BJ (cell line): ENCODE measurements at regions not wholly inside any gene's neighbourhood (a gene's known extent, or its start where the extent isn't known, plus 50 kb on each side); places are given as distances from the start of the nearest gene placed in this dataset.

Experiments
- CTCF ChIA-PET: fragments of 350-600 bp; formaldehyde crosslinking; extraction: SDS; loops from one replicate; lab custom pipeline; 2021; ENCODE audit warnings: antibody characterized with exemption, inconsistent platforms; lab: Yijun Ruan, JAX
- POLR2A ChIA-PET: fragments of 300-600 bp; sonication (Branson Sonifier 250); formaldehyde crosslinking; extraction: SDS; loops from one replicate; lab custom pipeline; 2021; ENCODE audit warnings: antibody characterized with exemption; lab: Charles Lee
- DNase-seq: peaks from one replicate; pipeline ENCODE4 v3.0.0-alpha.2; 2011; ENCODE audit warnings: low read depth
- H3K27me3 ChIP-seq: 2 replicates; pipeline ENCODE4 v1.6.0; 2011; ENCODE audit warnings: low read length; ENCODE audit not compliant: control insufficient read depth, insufficient read depth
- H3K36me3 ChIP-seq: 2 replicates; pipeline ENCODE4 v1.5.1; 2011; ENCODE audit warnings: low read length; ENCODE audit not compliant: control insufficient read depth, insufficient read depth
- H3K4me3 ChIP-seq: 2 replicates; pipeline ENCODE4 v1.5.1; 2011; ENCODE audit warnings: low read depth, mild to moderate bottlenecking, control low read depth, low read length
- CTCF ChIP-seq: IDR thresholded peaks from 2 replicates; pipeline ENCODE4 v1.5.1; 2011; ENCODE audit warnings: low read depth, mild to moderate bottlenecking, control low read depth, inconsistent platforms, low read length, moderate library complexity; ENCODE audit not compliant: insufficient read depth

GRCh38 chr6:170190046-170190445, 100.8 kb downstream of the DLL1 start:
- Histone ChIP-seq H3K36me3 (no peaks in the 10 kb centered on the region), H3K27me3 (no peaks in the 10 kb centered on the region), H3K4me3 (no peak overlapping the region)
- ChIA-PET POLR2A (no interaction called here), CTCF (no interaction called here)
- no peak for TF ChIP-seq CTCF
- no peak for DNase-seq

- POLR2A ChIA-PET, result no interaction called here
- DNase-seq, result no peak
- CTCF ChIA-PET, result no interaction called here
- Histone ChIP-seq H3K27me3 (no peaks in the 10 kb centered on the region), H3K36me3 (no peaks in the 10 kb centered on the region), H3K4me3 (no peak overlapping the region)
- TF ChIP-seq CTCF, result no peak
Observed at GRCh38 chr6:170189236-170189635, 101.6 kb downstream of the DLL1 start.

- Histone ChIP-seq H3K36me3 (no peaks in the 10 kb centered on the region), H3K4me3 (no peak overlapping the region), H3K27me3 (no peaks in the 10 kb centered on the region)
- POLR2A ChIA-PET, result no interaction called here
- CTCF ChIA-PET, result no interaction called here
- no peak for DNase-seq
- TF ChIP-seq CTCF, result no peak
Observed at GRCh38 chr6:170188571-170189001, 102.3 kb downstream of the DLL1 start.

GRCh38 chr6:170187669-170188566, 103.0 kb downstream of the DLL1 start:
- DNase-seq, result no peak
- no peaks in the 10 kb centered on the region for H3K36me3 ChIP-seq
- no peak for TF ChIP-seq CTCF
- no peak overlapping the region for H3K4me3 ChIP-seq
- POLR2A ChIA-PET, result no interaction called here
- no peaks in the 10 kb centered on the region for H3K27me3 ChIP-seq
- CTCF ChIA-PET, result interaction anchor here (0.6 kb wide), 1 partner anchor 44 kb away, joined by 3 read pairs; no protein-coding TSS in a partner anchor

GRCh38 chr6:170186941-170187668, 103.8 kb downstream of the DLL1 start:
- no peak for DNase-seq
- no peak for TF ChIP-seq CTCF
- POLR2A ChIA-PET, result no interaction called here
- H3K4me3 ChIP-seq, result no peak overlapping the region
- no peaks in the 10 kb centered on the region for H3K27me3 ChIP-seq
- CTCF ChIA-PET, result interaction anchor here (0.6 kb wide), 1 partner anchor 43 kb away, joined by 3 read pairs; no protein-coding TSS in a partner anchor
- no peaks in the 10 kb centered on the region for H3K36me3 ChIP-seq
